Activated CD4-positive, CD25-positive, alpha-beta regulatory T cell (primary cell): ENCODE measurements at regions not wholly inside any gene's neighbourhood (a gene's known extent, or its start where the extent isn't known, plus 50 kb on each side); places are given as distances from the start of the nearest gene placed in this dataset.

ENCODE experiments used
- DNase-seq, 4 experiments: peaks; one replicate each; lab custom pipeline; 2025; lab: John Stamatoyannopoulos, UW

DNA sequence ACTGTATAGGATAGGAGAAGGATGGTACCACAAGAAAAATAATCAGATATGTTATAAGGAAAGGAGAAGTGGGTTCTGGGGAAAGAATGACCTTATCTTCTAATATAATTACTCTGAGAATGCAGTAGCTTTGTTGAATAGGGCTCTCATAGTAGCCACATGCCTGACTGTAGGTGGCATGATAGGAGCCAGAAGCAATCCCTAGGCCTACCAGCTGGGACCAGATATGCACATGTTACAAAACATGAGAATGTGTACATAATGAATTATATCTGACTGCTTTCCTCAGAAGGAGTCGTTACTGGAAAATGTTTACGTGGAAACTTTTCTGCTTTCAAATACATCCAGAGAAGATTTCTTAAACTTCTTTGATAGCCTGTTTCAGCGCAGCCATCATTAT lies 53.2 kb upstream of the FAM3C start:
- no peak for DNase-seq

DNA sequence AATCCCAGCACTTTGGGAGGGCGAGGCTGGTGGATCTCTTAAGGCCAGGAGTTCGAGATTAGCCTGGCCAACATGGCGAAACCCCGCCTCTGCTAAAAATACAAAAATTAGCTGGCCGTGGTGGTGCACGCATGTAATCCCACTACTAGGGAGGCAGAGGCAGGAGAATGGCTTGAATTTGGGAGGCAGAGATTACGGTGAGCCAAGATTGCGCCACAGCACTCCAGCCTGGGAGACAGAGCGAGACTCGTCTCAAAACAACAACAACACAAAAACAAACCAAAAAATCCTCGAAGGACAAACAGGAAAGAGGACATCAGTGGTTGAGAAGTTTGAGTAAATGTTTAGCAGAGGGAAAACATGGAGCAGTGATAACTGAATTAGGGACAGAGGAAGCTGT lies 52.3 kb upstream of the FAM3C start:
- DNase-seq: no peak

DNA sequence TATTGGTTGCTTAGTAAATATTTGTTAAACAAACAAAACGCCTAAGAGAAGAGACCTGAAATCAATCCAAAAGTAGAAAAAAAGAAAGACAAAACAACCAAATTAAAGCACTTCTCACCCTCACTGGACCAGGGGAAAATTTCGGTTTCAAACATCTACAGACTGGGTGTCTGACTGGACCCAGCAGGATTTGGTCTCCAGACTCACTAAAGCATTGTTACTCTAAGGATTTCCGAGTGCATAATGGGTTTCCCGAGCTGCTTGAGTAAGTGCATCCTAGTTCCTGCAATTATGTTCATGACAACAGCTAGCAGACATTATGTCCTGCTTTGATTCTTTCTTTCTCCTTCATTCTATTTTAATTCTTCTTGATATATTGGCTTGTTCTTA lies 51.8 kb upstream of the FAM3C start:
- no peak for DNase-seq

DNA sequence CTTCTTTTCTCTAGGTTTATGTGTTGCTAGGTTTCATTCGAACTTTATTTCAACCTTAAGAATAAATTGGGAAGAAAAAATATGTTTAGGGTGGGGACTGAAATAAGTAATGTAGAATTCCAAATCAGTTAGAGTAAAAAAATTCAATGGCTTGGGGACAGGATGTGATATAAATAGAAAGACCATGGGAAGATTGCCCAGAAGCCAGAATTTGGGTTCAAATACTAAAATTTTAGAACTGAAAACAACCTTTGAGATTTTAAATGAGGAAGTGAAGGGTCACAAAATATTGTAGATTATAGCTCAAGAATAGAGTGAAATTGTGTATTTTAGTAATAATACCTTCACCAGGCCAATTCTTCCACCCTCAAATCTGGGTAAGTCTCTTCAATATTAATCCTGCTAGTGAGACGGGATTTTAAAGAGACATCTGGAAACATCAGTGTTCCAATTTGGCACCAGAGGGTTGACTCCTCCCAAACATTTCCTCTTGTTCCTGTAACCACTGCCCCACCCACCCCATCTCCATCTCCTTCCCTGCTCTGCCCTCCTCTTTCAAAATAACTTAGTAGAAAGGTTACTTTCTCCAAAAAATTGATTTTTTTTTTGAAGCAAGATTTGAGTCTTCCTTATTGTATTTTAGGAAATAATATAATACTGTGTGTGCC lies 51.3 kb upstream of the FAM3C start:
- DNase-seq: no peak

DNA sequence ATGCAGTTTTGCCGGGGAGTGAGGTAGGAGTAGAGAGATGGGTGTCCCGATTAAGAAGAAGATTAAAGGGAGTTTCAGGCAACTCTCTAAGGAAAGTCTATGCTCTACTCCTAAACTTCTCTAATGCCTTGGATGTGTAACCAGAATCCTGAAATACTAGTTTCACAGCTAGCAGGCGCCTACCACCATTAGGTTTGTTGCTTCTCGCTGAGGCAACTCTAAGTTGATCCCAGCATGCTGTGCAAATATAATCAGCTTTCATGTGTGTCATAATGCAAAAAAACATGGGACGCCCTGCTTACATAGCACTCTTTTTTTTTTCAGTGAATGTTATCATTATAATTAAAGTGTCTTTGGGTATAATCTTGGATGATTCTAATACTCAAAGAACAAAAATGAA lies 50.4 kb upstream of the FAM3C start:
- no peak for DNase-seq
